Left lung (tissue), 4 donors: ENCODE measurements at regions not wholly inside any gene's neighbourhood (a gene's known extent, or its start where the extent isn't known, plus 50 kb on each side); places are given as distances from the start of the nearest gene placed in this dataset.

Experiments
- ATAC-seq: fragments of 200-7000 bp; cut with Tn5 transposase; one replicate; pipeline ENCODE4 v1.9.1; 2020; ENCODE audit warnings: moderate library complexity
- DNase-seq, 4 donors: peaks; one replicate each; pipeline ENCODE4 v3.0.0-alpha.2; 2013 to 2020
- H3K27ac ChIP-seq, 2 donors: fragments of 200-600 bp; sonication (generic) in 1 of 2; one replicate each; pipeline versions ENCODE4 v1.5.0 to v1.8.0; 2020 to 2021
- H3K27me3 ChIP-seq, 2 donors: fragments of 200-600 bp; sonication (generic) in 1 of 2; one replicate each; pipeline versions ENCODE4 v1.5.0 to v1.8.0; 2020 to 2021
- H3K36me3 ChIP-seq, 2 donors: fragments of 200-600 bp; sonication (generic) in 1 of 2; one replicate each; pipeline versions ENCODE4 v1.5.0 to v1.8.0; 2020 to 2021
- H3K4me1 ChIP-seq, 2 donors: fragments of 200-600 bp; one replicate each; pipeline ENCODE4 v1.8.0; 2021
- H3K4me3 ChIP-seq, 2 donors: fragments of 200-600 bp; sonication (generic) in 1 of 2; one replicate each; pipeline versions ENCODE4 v1.5.0 to v1.8.0; 2020 to 2021; ENCODE audit warnings: mild to moderate bottlenecking in 1 of 2
- H3K9me3 ChIP-seq, 2 donors: fragments of 200-600 bp; sonication (generic) in 1 of 2; one replicate each; pipeline versions ENCODE4 v1.5.0 to v1.8.0; 2020 to 2021
- CTCF ChIP-seq, 2 donors: fragments of 200-600 bp; sonication (generic) in 1 of 2; IDR thresholded peaks; one replicate each; pipeline versions ENCODE4 v1.5.0 to v1.8.0; 2021; ENCODE audit warnings: antibody characterized with exemption in 2 of 2
- intact Hi-C, 2 donors: fragments of 100-400 bp; cut with DNase I; formaldehyde crosslinking; loops; one replicate each; pipeline versions ENCODE4 v1.11.2 to v1.14.2; 2022
- donor health status: DM: no; HTN: yes; CAD: no.
- donor health status: DM: no; HTN: no; CAD: no.

GRCh38 chr12:92544322-92544721 lies 158.5 kb upstream of the PLEKHG7 start:
- H3K4me1 ChIP-seq, result peaks cover 0 to 38% of the 10 kb centered on the region in 2 donors
- H3K36me3 ChIP-seq, result no peaks in the 10 kb centered on the region
- H3K27me3 ChIP-seq, result no peaks in the 10 kb centered on the region
- no peak overlapping the region for H3K4me3 ChIP-seq
- H3K9me3 ChIP-seq, result no peaks in the 10 kb centered on the region
- TF ChIP-seq CTCF (IDR thresholded peaks at IDR 0.05), result no peak
- ATAC-seq (no peak), DNase-seq (no peak)
- H3K27ac ChIP-seq, result no peak overlapping the region
- intact Hi-C loops, result no loop called here

GRCh38 chr12:92543840-92544239 lies 158.9 kb upstream of the PLEKHG7 start:
- peak; percentile 27 for ATAC-seq
- Histone ChIP-seq H3K4me1 (peaks cover 0 to 42% of the 10 kb centered on the region in 2 donors), H3K27me3 (no peaks in the 10 kb centered on the region), H3K4me3 (no peak overlapping the region), H3K27ac (no peak overlapping the region), H3K36me3 (no peaks in the 10 kb centered on the region), H3K9me3 (no peaks in the 10 kb centered on the region)
- TF ChIP-seq CTCF (IDR thresholded peaks at IDR 0.05), result no peak
- intact Hi-C loops, result no loop called here
- peak in 2 of 4 donors; percentile 43 to 44 for DNase-seq

GRCh38 chr12:92543359-92543758 lies 159.4 kb upstream of the PLEKHG7 start:
- peak; percentile 77 for ATAC-seq
- intact Hi-C loops, result no loop called here

GRCh38 chr12:92541731-92542130 lies 161.1 kb upstream of the PLEKHG7 start:
- peaks cover 0 to 50% of the 10 kb centered on the region in 2 donors for H3K4me1 ChIP-seq

More at GRCh38 chr12:92543359-92543758, 159.4 kb upstream of the PLEKHG7 start:
- no peak for TF ChIP-seq CTCF (IDR thresholded peaks at IDR 0.05)
- H3K9me3 ChIP-seq, result no peaks in the 10 kb centered on the region
- H3K27me3 ChIP-seq, result no peaks in the 10 kb centered on the region
- no peak overlapping the region for H3K27ac ChIP-seq
- no peaks in the 10 kb centered on the region for H3K36me3 ChIP-seq
- peaks cover 0 to 47% of the 10 kb centered on the region in 2 donors for H3K4me1 ChIP-seq
- H3K4me3 ChIP-seq, result no peak overlapping the region
- peak in 2 of 4 donors; percentile 60 to 85 for DNase-seq

GRCh38 chr12:92540782-92541423 lies 161.9 kb upstream of the PLEKHG7 start:
- H3K9me3 ChIP-seq, result no peaks in the 10 kb centered on the region
- no peaks in the 10 kb centered on the region for H3K27me3 ChIP-seq
- ATAC-seq, result no peak
- H3K4me3 ChIP-seq, result no peak overlapping the region
- peaks cover 0 to 50% of the 10 kb centered on the region in 2 donors for H3K4me1 ChIP-seq
- no peak for TF ChIP-seq CTCF (IDR thresholded peaks at IDR 0.05)
- peak overlapping the region in 1 of 2 donors; percentile 11 for H3K27ac ChIP-seq
- intact Hi-C loops, result no loop called here
- no peaks in the 10 kb centered on the region for H3K36me3 ChIP-seq
- no peak for DNase-seq

More at GRCh38 chr12:92541731-92542130, 161.1 kb upstream of the PLEKHG7 start:
- intact Hi-C loops, result no loop called here
- DNase-seq (no peak), ATAC-seq (no peak)
- no peaks in the 10 kb centered on the region for H3K9me3 ChIP-seq
- no peaks in the 10 kb centered on the region for H3K36me3 ChIP-seq
- no peak overlapping the region for H3K4me3 ChIP-seq
- no peak for TF ChIP-seq CTCF (IDR thresholded peaks at IDR 0.05)
- H3K27ac ChIP-seq, result no peak overlapping the region
- no peaks in the 10 kb centered on the region for H3K27me3 ChIP-seq
